K562 (cell line): ENCODE measurements at regions not wholly inside any gene's neighbourhood (a gene's known extent, or its start where the extent isn't known, plus 50 kb on each side); places are given as distances from the start of the nearest gene placed in this dataset.

Experiments
- ATAC-seq: fragments of 200-7000 bp; cut with Tn5 transposase; 3 replicates; pipeline ENCODE4 v1.9.1; 2020; ENCODE audit warnings: moderate library complexity
- BruUV-seq: library from RNA; stranded (reverse); fragments of 400-500 nt; replicated peaks from 2 replicates; lab custom pipeline; 2021; lab: Mats Ljungman, UMichigan
- CTCF ChIA-PET: fragments of 300-600 bp; formaldehyde crosslinking; extraction: SDS; loops from one replicate; lab custom pipeline; 2021; ENCODE audit warnings: low intra/inter-chr PET ratio; lab: Yijun Ruan, JAX
- POLR2A ChIA-PET: fragments of 300-600, 350-650 bp; sonication (Branson Sonifier 250); formaldehyde crosslinking; extraction: SDS; loops from one replicate; lab custom pipeline; 2021; ENCODE audit warnings: antibody characterized with exemption, inconsistent platforms; lab: Yijun Ruan, JAX
- DNase-seq, 4 experiments: peaks; one replicate each; pipeline versions ENCODE4 v3.0.0 to v3.0.0-alpha.2; 2011 to 2018; ENCODE audit warnings: low spot score in 3 of 4, mixed read lengths in 3 of 4; ENCODE audit errors: extremely low read depth in 1 of 4
- FAIRE-seq: peaks from 2 replicates; lab custom pipeline; 2011; peaks lifted over from hg19 to GRCh38; lab: Jason Lieb, UNC
- H2AFZ ChIP-seq: 2 replicates; pipeline ENCODE4 v1.6.0; 2011; ENCODE audit warnings: low read depth, low read length, control low read depth, inconsistent platforms
- H3K27ac ChIP-seq: fragments of 200-600 bp; 3 replicates; pipeline ENCODE4 v1.8.0; 2011; ENCODE audit warnings: low read depth, mild to moderate bottlenecking, control low read depth, inconsistent platforms, low read length, moderate library complexity, mixed read lengths; ENCODE audit errors: extremely low read depth
- H3K27me3 ChIP-seq, 2 experiments: fragments of 300-600 bp in 1 of 2; 2 replicates in 1 of 2; 3 replicates in 1 of 2; pipeline versions ENCODE4 v1.6.0 to v1.8.0; 2011; ENCODE audit warnings: inconsistent platforms in 2 of 2, low read length in 2 of 2, mild to moderate bottlenecking in 1 of 2, mixed read lengths in 1 of 2, moderate library complexity in 1 of 2; ENCODE audit not compliant: control insufficient read depth in 2 of 2, insufficient read depth in 2 of 2
- H3K36me3 ChIP-seq: fragments of 300-600 bp; 3 replicates; pipeline ENCODE4 v1.8.0; 2011; ENCODE audit warnings: mild to moderate bottlenecking, low read length, inconsistent platforms; ENCODE audit not compliant: control insufficient read depth, insufficient read depth
- H3K4me1 ChIP-seq, 2 experiments: fragments of 200-600 bp in 1 of 2; replicated peaks in 1 of 2; 2 replicates in 1 of 2; 3 replicates in 1 of 2; pipeline versions ENCODE4 v1.5.1 to v1.8.0; 2011; ENCODE audit warnings: inconsistent platforms in 2 of 2, low read length in 2 of 2, mild to moderate bottlenecking in 1 of 2, mixed read lengths in 1 of 2, moderate library complexity in 1 of 2; ENCODE audit not compliant: control insufficient read depth in 2 of 2, insufficient read depth in 2 of 2
- H3K4me2 ChIP-seq: 2 replicates; pipeline ENCODE4 v1.6.1; 2011; ENCODE audit warnings: low read length, control low read depth, inconsistent platforms, mixed read lengths; ENCODE audit not compliant: insufficient read depth
- H3K4me3 ChIP-seq: fragments of 200-600 bp; sonication (generic), shearing (Covaris generic); 2 replicates; pipeline ENCODE4 v1.5.1; 2016; ENCODE audit warnings: control low read depth, inconsistent platforms
- H3K79me2 ChIP-seq: fragments of 200-600 bp; 3 replicates; pipeline ENCODE4 v1.8.0; 2011; ENCODE audit warnings: low read length, inconsistent platforms; ENCODE audit not compliant: control insufficient read depth, insufficient read depth
- H3K9ac ChIP-seq, 2 experiments: 2 replicates each; pipeline versions ENCODE4 v1.6.0 to v1.6.1; 2011; ENCODE audit warnings: low read depth in 2 of 2, low read length in 2 of 2, control low read depth in 1 of 2, inconsistent platforms in 1 of 2, mild to moderate bottlenecking in 1 of 2, mixed read lengths in 1 of 2; ENCODE audit not compliant: insufficient read depth in 1 of 2
- H3K9me1 ChIP-seq: one replicate; pipeline ENCODE4 v1.6.0; 2011; ENCODE audit warnings: inconsistent platforms, mild to moderate bottlenecking, low read length, moderate library complexity; ENCODE audit not compliant: control insufficient read depth, insufficient read depth
- H3K9me3 ChIP-seq: replicated peaks from 2 replicates; pipeline ENCODE4 v1.5.1; 2011; ENCODE audit warnings: low read depth, low read length, inconsistent platforms; ENCODE audit not compliant: control insufficient read depth, insufficient read depth
- H4K20me1 ChIP-seq: replicated peaks from 2 replicates; pipeline ENCODE4 v1.6.1; 2011; ENCODE audit warnings: low read length, inconsistent platforms, mixed read lengths; ENCODE audit not compliant: control insufficient read depth, insufficient read depth
- BCLAF1 ChIP-seq, 2 experiments: fragments of 450-650 bp in 1 of 2; IDR thresholded peaks; 2 replicates each; pipeline ENCODE4 v1.6.1; 2011 to 2017; ENCODE audit warnings: low read depth in 2 of 2, antibody characterized with exemption in 1 of 2, borderline replicate concordance in 1 of 2, low read length in 1 of 2, mild to moderate bottlenecking in 1 of 2, mixed read lengths in 1 of 2; ENCODE audit not compliant: control insufficient read depth in 1 of 2
- BRCA1 ChIP-seq, 2 experiments: fragments of 450-650 bp in 1 of 2; sonication (generic) in 1 of 2; formaldehyde crosslinking in 1 of 2; IDR thresholded peaks; 2 replicates each; pipeline versions ENCODE4 v1.5.0 to v1.6.1; 2017 to 2020; ENCODE audit warnings: mild to moderate bottlenecking in 1 of 2, missing genetic modification reagents in 1 of 2
- CGGBP1 ChIP-seq: fragments of 250-450 bp; sonication (Bioruptor Pico); IDR thresholded peaks from 2 replicates; pipeline ENCODE4 v1.9.0; 2021; ENCODE audit warnings: mild to moderate bottlenecking
- CHD4 ChIP-seq: fragments of 200-600 bp; sonication (generic); IDR thresholded peaks from 3 replicates; pipeline ENCODE4 v1.6.1; 2012; ENCODE audit warnings: low read depth, mild to moderate bottlenecking, mixed read lengths, low read length, inconsistent platforms; ENCODE audit not compliant: insufficient read depth, insufficient replicate concordance, poor library complexity, severe bottlenecking
- CREM ChIP-seq: IDR thresholded peaks from 2 replicates; pipeline ENCODE4 v1.6.1; 2014; ENCODE audit warnings: antibody characterized with exemption, low read depth
- E2F5 ChIP-seq: sonication (generic); formaldehyde crosslinking; IDR thresholded peaks from 2 replicates; pipeline ENCODE4 v1.8.0; 2022; ENCODE audit warnings: mild to moderate bottlenecking, missing genetic modification reagents
- HMG20B ChIP-seq: fragments of 250-450 bp; sonication (Bioruptor Pico); IDR thresholded peaks from 2 replicates; pipeline ENCODE4 v1.5.0; 2021; ENCODE audit warnings: mild to moderate bottlenecking
- IFI16 ChIP-seq: fragments of 250-450 bp; sonication (Bioruptor Pico); IDR thresholded peaks from 2 replicates; pipeline ENCODE4 v2.1.2; 2022; ENCODE audit warnings: mild to moderate bottlenecking, inconsistent platforms
- MEF2D ChIP-seq: conservative IDR thresholded peaks from 2 replicates; pipeline ENCODE4 v1.6.1; 2016; ENCODE audit warnings: low read depth, missing genetic modification characterization, missing compliant biosample characterization
- MIER1 ChIP-seq: fragments of 450-650 bp; IDR thresholded peaks from 2 replicates; pipeline ENCODE4 v1.6.1; 2016; ENCODE audit warnings: antibody characterized with exemption, mild to moderate bottlenecking, low read depth
- PHF21A ChIP-seq: fragments of 450-650 bp; IDR thresholded peaks from 2 replicates; pipeline ENCODE4 v1.6.1; 2017; ENCODE audit warnings: low read depth, borderline replicate concordance
- PML ChIP-seq: IDR thresholded peaks from 2 replicates; pipeline ENCODE4 v1.6.1; 2012; ENCODE audit warnings: low read length, inconsistent platforms
- SP1 ChIP-seq: sonication (generic); formaldehyde crosslinking; IDR thresholded peaks from 2 replicates; pipeline ENCODE4 v1.8.1; 2022; ENCODE audit warnings: mild to moderate bottlenecking, missing genetic modification reagents
- SRF ChIP-seq, 2 experiments: fragments of 250-450, 450-650 bp in 1 of 2; sonication (Bioruptor Pico) in 1 of 2; sonication (generic) in 1 of 2; formaldehyde crosslinking; IDR thresholded peaks; 2 replicates each; pipeline versions ENCODE4 v1.5.0 to v1.5.1; 2020 to 2022; ENCODE audit warnings: mild to moderate bottlenecking in 1 of 2, missing genetic modification reagents in 1 of 2
- TAF15 ChIP-seq: fragments of 200-400 bp; formaldehyde crosslinking; IDR thresholded peaks from 2 replicates; pipeline ENCODE4 v1.6.1; 2017; ENCODE audit warnings: mild to moderate bottlenecking, low read depth, low read length, moderate library complexity
- TBL1XR1 ChIP-seq, 2 experiments: IDR thresholded peaks; 2 replicates each; pipeline ENCODE4 v1.6.1; 2012; ENCODE audit warnings: improper control_type of control experiment in 2 of 2, low read length in 2 of 2, mild to moderate bottlenecking in 1 of 2
- ZSCAN29 ChIP-seq: fragments of 450-650 bp; IDR thresholded peaks from 2 replicates; pipeline ENCODE4 v1.6.1; 2017
- WGBS: fragments of 100-300 bp; shearing (Covaris generic); methylation state at CpG from one replicate; pipeline ENCODE4 v1.1.6; 2016; ENCODE audit warnings: low coverage, mixed read lengths; ENCODE audit not compliant: insufficient coverage; ENCODE audit errors: missing lambda C conversion rate; 5-methylcytosine and 5-hydroxymethylcytosine counted together
- in situ Hi-C: fragments of 300-500 bp; cut with MboI; formaldehyde crosslinking; loops from 4 replicates; pipeline ENCODE4 v1.15.0; 2018; ENCODE audit warnings: inconsistent platforms, mixed read lengths
- intact Hi-C: fragments of 100-400 bp; cut with micrococcal nuclease; formaldehyde crosslinking; loops from 2 replicates; pipeline ENCODE4 v1.14.2; 2022

GRCh38 chr9:11726659-11727058 lies 966.5 kb upstream of the TYRP1 start (continued):
- TF ChIP-seq BCLAF1 (IDR thresholded peaks at IDR 0.05; ENCODE audit: borderline replicate concordance in 1 of 2, control insufficient read depth in 1 of 2, low read depth in 2 of 2, low read length in 1 of 2) (no peak), CGGBP1 (no peak), SP1 (no peak), MEF2D (no peak)
- TF ChIP-seq, all 486 proteins: peak for 0

GRCh38 chr9:11735391-11735790 lies 957.8 kb upstream of the TYRP1 start:
- Histone ChIP-seq H3K4me2 (no peak overlapping the region), H3K9me3 (no peaks in the 10 kb centered on the region), H3K9ac (no peak overlapping the region), H3K27me3 (no peaks in the 10 kb centered on the region), H2AFZ (no peak overlapping the region), H3K36me3 (no peaks in the 10 kb centered on the region), H3K4me1 (no peaks in the 10 kb centered on the region), H3K4me3 (no peak overlapping the region), H3K27ac (no peak overlapping the region), H4K20me1 (no peaks in the 10 kb centered on the region), H3K9me1 (no peaks in the 10 kb centered on the region), H3K79me2 (no peaks in the 10 kb centered on the region)
- 9% methylated on average over 1 of the region's 1 CpG for WGBS
- intact Hi-C loops: no loop called here
- no TSS peak for BruUV-seq
- ChIA-PET CTCF (no interaction called here), POLR2A (no interaction called here)
- in situ Hi-C loops: no loop called here
- ATAC-seq (no peak), FAIRE-seq (no peak), DNase-seq (no peak)
- TF ChIP-seq SRF (CRISPR knock-in tag; IDR thresholded peaks at IDR 0.05): no peak
- TF ChIP-seq BRCA1 (IDR thresholded peaks at IDR 0.05): no peak
- no peak for TF ChIP-seq BRCA1 (CRISPR knock-in tag; IDR thresholded peaks at IDR 0.05)
- no peak for TF ChIP-seq PHF21A
- no peak for TF ChIP-seq CHD4
- TF ChIP-seq HMG20B (CRISPR knock-in tag): no peak
- TF ChIP-seq ZSCAN29: no peak
- TF ChIP-seq TAF15: no peak
- no peak for TF ChIP-seq IFI16 (CRISPR knock-in tag)
- TF ChIP-seq E2F5 (CRISPR knock-in tag): no peak
- no peak for TF ChIP-seq TBL1XR1 (IDR thresholded peaks at IDR 0.05; ENCODE audit: low read length in 2 of 2)
- no peak for TF ChIP-seq PML
- no peak for TF ChIP-seq MIER1
- no peak for TF ChIP-seq CREM
